ENCODE measurements at regions not wholly inside any gene's neighbourhood (a gene's known extent, or its start where the extent isn't known, plus 50 kb on each side); places are given as distances from the start of the nearest gene placed in this dataset.

- no peak for DNase-seq (ENCODE audit: extremely low read depth, low read depth, low spot score)
Measured at GRCh38 chr13:21998279-21998990, 327.6 kb downstream of the FGF9 start.

GRCh38 chr13:21999666-22000065, 328.8 kb downstream of the FGF9 start:
- no peak for DNase-seq (ENCODE audit: extremely low read depth, low read depth, low spot score)

- no peak for DNase-seq (ENCODE audit: extremely low read depth, low read depth, low spot score)
Measured at GRCh38 chr13:22000191-22000590, 329.3 kb downstream of the FGF9 start.

- DNase-seq (ENCODE audit: extremely low read depth, low read depth, low spot score), result no peak
Measured at GRCh38 chr13:22001336-22001735, 330.5 kb downstream of the FGF9 start.

- DNase-seq (ENCODE audit: extremely low read depth, low read depth, low spot score), result no peak
Measured at GRCh38 chr13:22002893-22003292, 332.0 kb downstream of the FGF9 start.

- DNase-seq (ENCODE audit: extremely low read depth, low read depth, low spot score), result no peak
Measured at GRCh38 chr13:22009500-22009899, 338.6 kb downstream of the FGF9 start.

- no peak for DNase-seq (ENCODE audit: extremely low read depth, low read depth, low spot score)
Measured at GRCh38 chr13:22009937-22010336, 339.1 kb downstream of the FGF9 start.

- no peak for DNase-seq (ENCODE audit: extremely low read depth, low read depth, low spot score)
Measured at GRCh38 chr13:22012686-22013085, 341.8 kb downstream of the FGF9 start.

GRCh38 chr13:22014469-22014868, 343.6 kb downstream of the FGF9 start:
- DNase-seq (ENCODE audit: extremely low read depth, low read depth, low spot score), result no peak

GRCh38 chr13:22017226-22017625, 346.4 kb downstream of the FGF9 start:
- DNase-seq (ENCODE audit: extremely low read depth, low read depth, low spot score), result no peak

GRCh38 chr13:22018076-22018835, 347.4 kb downstream of the FGF9 start:
- DNase-seq (ENCODE audit: extremely low read depth, low read depth, low spot score), result no peak

- DNase-seq (ENCODE audit: extremely low read depth, low read depth, low spot score), result no peak
Measured at GRCh38 chr13:22018836-22019210, 347.9 kb downstream of the FGF9 start.

- DNase-seq (ENCODE audit: extremely low read depth, low read depth, low spot score), result no peak
Measured at GRCh38 chr13:22024381-22024994, 353.6 kb downstream of the FGF9 start.

GRCh38 chr13:22027566-22027965, 356.7 kb downstream of the FGF9 start:
- no peak for DNase-seq (ENCODE audit: extremely low read depth, low read depth, low spot score)

- no peak for DNase-seq (ENCODE audit: extremely low read depth, low read depth, low spot score)
Measured at GRCh38 chr13:22028831-22029230, 358.0 kb downstream of the FGF9 start.

- DNase-seq (ENCODE audit: extremely low read depth, low read depth, low spot score), result no peak
Measured at GRCh38 chr13:22030321-22030720, 359.4 kb downstream of the FGF9 start.

- no peak for DNase-seq (ENCODE audit: extremely low read depth, low read depth, low spot score)
Measured at GRCh38 chr13:22031702-22032286, 360.9 kb downstream of the FGF9 start.

GRCh38 chr13:22032905-22033304, 362.0 kb downstream of the FGF9 start:
- no peak for DNase-seq (ENCODE audit: extremely low read depth, low read depth, low spot score)

- no peak for DNase-seq (ENCODE audit: extremely low read depth, low read depth, low spot score)
Measured at GRCh38 chr13:22039961-22040360, 369.1 kb downstream of the FGF9 start.

- no peak for DNase-seq (ENCODE audit: extremely low read depth, low read depth, low spot score)
Measured at GRCh38 chr13:22040810-22041364, 370.0 kb downstream of the FGF9 start.

- no peak for DNase-seq (ENCODE audit: extremely low read depth, low read depth, low spot score)
Measured at GRCh38 chr13:22041741-22042140, 370.9 kb downstream of the FGF9 start.

Measured in glomerular endothelial cell (primary cell).